ENCODE measurements at regions not wholly inside any gene's neighbourhood (a gene's known extent, or its start where the extent isn't known, plus 50 kb on each side); places are given as distances from the start of the nearest gene placed in this dataset.

DNA sequence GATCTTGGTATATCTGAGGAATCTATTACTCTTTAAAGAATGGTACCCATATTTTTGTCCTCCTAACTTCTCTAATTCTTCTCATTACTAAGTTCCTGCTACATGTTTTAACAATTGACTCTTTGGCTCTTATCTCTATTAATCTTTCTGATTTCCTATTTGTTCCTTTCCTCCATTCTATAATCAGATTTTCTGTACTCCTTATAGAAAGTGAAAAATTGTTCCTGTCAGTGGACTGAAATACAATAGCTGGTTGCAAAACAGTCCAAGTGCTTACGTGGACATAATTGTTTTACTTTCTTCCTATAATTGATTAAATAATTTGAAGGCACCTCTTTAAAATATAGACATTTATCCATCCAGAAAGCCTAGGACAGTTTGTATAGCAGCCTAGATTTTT is 86.7 kb upstream of the PTHLH start:
- TF ChIP-seq, protein P1, sequence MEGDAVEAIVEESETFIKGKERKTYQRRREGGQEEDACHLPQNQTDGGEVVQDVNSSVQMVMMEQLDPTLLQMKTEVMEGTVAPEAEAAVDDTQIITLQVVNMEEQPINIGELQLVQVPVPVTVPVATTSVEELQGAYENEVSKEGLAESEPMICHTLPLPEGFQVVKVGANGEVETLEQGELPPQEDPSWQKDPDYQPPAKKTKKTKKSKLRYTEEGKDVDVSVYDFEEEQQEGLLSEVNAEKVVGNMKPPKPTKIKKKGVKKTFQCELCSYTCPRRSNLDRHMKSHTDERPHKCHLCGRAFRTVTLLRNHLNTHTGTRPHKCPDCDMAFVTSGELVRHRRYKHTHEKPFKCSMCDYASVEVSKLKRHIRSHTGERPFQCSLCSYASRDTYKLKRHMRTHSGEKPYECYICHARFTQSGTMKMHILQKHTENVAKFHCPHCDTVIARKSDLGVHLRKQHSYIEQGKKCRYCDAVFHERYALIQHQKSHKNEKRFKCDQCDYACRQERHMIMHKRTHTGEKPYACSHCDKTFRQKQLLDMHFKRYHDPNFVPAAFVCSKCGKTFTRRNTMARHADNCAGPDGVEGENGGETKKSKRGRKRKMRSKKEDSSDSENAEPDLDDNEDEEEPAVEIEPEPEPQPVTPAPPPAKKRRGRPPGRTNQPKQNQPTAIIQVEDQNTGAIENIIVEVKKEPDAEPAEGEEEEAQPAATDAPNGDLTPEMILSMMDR (IDR thresholded peaks at IDR 0.05): no peak
- TF ChIP-seq ZFP36 (IDR thresholded peaks at IDR 0.05; ENCODE audit: borderline replicate concordance, partially characterized antibody) (no peak), PHF8 (IDR thresholded peaks at IDR 0.05; ENCODE audit: borderline replicate concordance, low read depth) (no peak), EP300 (IDR thresholded peaks at IDR 0.05) (no peak), POLR2A (IDR thresholded peaks at IDR 0.05; ENCODE audit: low read length) (no peak), GATA3 (IDR thresholded peaks at IDR 0.05; ENCODE audit: borderline replicate concordance) (no peak), MYC (IDR thresholded peaks at IDR 0.05; ENCODE audit: borderline replicate concordance, low read length) (no peak), HOXB5 (CRISPR knock-in tag; IDR thresholded peaks at IDR 0.05) (no peak), FOXS1 (CRISPR knock-in tag; IDR thresholded peaks at IDR 0.05) (no peak)
